GM12874 (cell line): ENCODE measurements at regions not wholly inside any gene's neighbourhood (a gene's known extent, or its start where the extent isn't known, plus 50 kb on each side); places are given as distances from the start of the nearest gene placed in this dataset.

Experiments used
- CTCF ChIP-seq: IDR thresholded peaks from 2 replicates; pipeline ENCODE4 v1.5.1; 2011; ENCODE audit warnings: low read depth, mild to moderate bottlenecking, control low read depth, low read length, moderate library complexity; ENCODE audit not compliant: insufficient read depth

- no peak for TF ChIP-seq CTCF
These were observed 686.5 kb downstream of the LRFN5 start for GRCh38 chr14:42293180-42293579.

GRCh38 chr14:42277840-42278239, 671.2 kb downstream of the LRFN5 start:
- TF ChIP-seq CTCF: no peak

- TF ChIP-seq CTCF: no peak
These were observed 662.6 kb downstream of the LRFN5 start for GRCh38 chr14:42269234-42269633.

- no peak for TF ChIP-seq CTCF
These were observed 641.5 kb downstream of the LRFN5 start for GRCh38 chr14:42248131-42248530.

GRCh38 chr14:42241101-42241500, 634.4 kb downstream of the LRFN5 start:
- no peak for TF ChIP-seq CTCF

- TF ChIP-seq CTCF: no peak
These were observed 623.3 kb downstream of the LRFN5 start for GRCh38 chr14:42229976-42230375.

GRCh38 chr14:42229294-42229693, 622.6 kb downstream of the LRFN5 start:
- no peak for TF ChIP-seq CTCF

- TF ChIP-seq CTCF: no peak
These were observed 621.9 kb downstream of the LRFN5 start for GRCh38 chr14:42228611-42229010.
